GM12865 (cell line): ENCODE measurements at regions not wholly inside any gene's neighbourhood (a gene's known extent, or its start where the extent isn't known, plus 50 kb on each side); places are given as distances from the start of the nearest gene placed in this dataset.
"Not testable (repeated sequence)": the region's sequence is repeated elsewhere in the genome, so short reads cannot be mapped to it uniquely, and the experiment has no call there.

ENCODE experiments used
- DNase-seq: peaks from one replicate; pipeline ENCODE4 v3.0.0; 2010; ENCODE audit warnings: low read depth
- H3K4me3 ChIP-seq: 2 replicates; pipeline ENCODE4 v1.5.1; 2011; ENCODE audit warnings: mild to moderate bottlenecking, low read depth, low read length, control low read depth
- TF ChIP-seq, protein P1 (sequence below): IDR thresholded peaks from 2 replicates; pipeline ENCODE4 v1.5.1; 2011; ENCODE audit warnings: low read length, control low read depth, low read depth, inconsistent platforms; ENCODE audit not compliant: insufficient read depth; ENCODE audit errors: missing control alignments

DNA sequence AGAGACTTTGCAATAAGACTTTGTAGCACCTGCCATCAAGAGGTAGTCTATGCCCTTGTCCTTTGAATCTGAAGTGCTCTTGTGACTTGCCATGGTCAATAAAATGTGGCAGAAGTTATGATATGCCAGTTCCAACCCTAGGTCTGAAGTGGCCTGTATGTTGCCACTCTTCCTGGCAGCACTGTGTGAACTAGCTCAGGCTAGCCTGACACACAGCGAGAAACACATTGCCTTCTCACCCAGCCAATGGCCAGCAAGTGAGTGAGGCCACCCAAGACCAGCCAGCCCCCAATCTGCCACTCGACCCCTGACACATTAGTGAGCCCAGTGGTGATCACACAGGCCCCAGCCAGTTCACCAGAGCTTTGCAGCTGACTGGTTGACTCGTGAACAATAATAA, 52.7 kb upstream of the OSMR start:
- H3K4me3 ChIP-seq: no peak overlapping the region
- TF ChIP-seq, protein P1, sequence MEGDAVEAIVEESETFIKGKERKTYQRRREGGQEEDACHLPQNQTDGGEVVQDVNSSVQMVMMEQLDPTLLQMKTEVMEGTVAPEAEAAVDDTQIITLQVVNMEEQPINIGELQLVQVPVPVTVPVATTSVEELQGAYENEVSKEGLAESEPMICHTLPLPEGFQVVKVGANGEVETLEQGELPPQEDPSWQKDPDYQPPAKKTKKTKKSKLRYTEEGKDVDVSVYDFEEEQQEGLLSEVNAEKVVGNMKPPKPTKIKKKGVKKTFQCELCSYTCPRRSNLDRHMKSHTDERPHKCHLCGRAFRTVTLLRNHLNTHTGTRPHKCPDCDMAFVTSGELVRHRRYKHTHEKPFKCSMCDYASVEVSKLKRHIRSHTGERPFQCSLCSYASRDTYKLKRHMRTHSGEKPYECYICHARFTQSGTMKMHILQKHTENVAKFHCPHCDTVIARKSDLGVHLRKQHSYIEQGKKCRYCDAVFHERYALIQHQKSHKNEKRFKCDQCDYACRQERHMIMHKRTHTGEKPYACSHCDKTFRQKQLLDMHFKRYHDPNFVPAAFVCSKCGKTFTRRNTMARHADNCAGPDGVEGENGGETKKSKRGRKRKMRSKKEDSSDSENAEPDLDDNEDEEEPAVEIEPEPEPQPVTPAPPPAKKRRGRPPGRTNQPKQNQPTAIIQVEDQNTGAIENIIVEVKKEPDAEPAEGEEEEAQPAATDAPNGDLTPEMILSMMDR: no peak
- DNase-seq: no peak

DNA sequence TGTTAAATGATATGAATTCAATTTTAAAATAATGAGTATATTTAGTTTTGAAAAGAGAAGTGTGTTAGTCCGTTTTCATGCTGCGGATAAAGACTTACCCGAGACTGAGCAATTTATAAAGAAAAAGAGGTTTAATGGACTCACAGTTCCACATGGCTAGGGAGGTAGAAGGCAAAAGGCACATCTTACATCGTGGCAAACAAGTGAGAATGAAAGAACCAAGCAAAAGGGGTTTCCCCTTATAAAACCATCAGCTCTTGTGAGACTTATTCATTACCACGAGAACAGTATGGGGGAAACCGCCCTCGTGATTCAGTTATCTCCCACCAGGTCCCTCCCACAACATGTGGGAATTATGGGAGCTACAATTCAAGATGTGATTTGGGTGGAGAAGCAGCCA, 51.8 kb upstream of the OSMR start:
- not testable (repeated sequence) for H3K4me3 ChIP-seq, DNase-seq

DNA sequence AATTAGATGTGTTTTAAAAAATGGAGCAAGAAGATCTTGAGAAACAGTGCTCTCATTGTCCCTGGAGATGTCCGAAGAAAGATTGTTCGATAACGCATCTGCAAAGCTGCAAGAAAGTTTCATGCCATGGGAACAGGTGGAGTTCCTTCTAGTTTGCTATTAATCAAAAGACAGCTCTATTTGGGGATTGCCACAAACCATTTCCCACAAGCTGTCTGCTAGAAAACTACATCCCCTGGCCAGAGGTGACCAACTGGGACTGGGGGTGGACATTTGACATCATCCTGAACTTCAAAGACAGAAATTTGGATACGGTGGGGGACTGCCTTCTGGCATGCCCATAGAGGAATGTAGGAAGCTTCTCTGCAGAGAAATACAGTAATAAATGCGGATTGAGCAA, 50.8 kb upstream of the OSMR start:
- TF ChIP-seq, protein P1: no peak
- no peak for DNase-seq
- no peak overlapping the region for H3K4me3 ChIP-seq

DNA sequence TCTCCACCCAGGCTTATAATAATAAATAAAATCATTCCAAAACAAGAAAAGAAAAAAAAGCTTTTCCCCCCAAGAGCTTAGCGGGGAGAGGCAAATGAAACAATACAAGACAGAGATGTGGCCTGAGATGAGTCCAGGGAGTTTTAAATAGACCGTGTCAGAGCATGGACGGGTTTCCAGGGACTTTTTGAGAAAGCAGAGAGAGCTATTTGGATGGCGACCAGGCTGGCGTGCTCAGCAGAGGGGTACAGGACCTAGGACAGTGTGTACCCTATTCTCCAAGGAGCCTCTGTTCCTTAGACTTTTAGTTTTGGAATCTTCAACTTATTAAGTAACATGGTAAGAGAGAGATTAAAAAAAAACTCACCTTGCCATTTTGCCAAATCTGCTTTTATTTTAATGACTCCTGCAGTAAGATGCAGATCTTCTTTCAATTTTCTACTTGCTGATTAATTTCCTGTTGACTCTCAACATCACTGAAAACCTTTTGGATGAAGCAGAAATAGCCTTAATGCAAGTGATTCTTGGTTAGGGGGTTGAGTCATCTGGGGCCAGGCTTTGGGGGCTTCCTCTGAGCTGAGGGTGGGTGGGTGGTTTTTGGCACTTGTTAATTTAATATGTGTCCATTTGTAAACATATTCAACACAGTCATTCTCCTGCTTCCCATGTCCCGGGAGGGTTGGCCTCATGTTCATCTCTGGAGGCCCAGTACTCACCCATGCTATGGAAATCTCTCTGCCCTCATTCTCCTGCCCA, 49.6 kb upstream of the OSMR start:
- DNase-seq: no peak
- TF ChIP-seq, protein P1: no peak
- no peak overlapping the region for H3K4me3 ChIP-seq
